HUES6 (cell line): ENCODE measurements at regions not wholly inside any gene's neighbourhood (a gene's known extent, or its start where the extent isn't known, plus 50 kb on each side); places are given as distances from the start of the nearest gene placed in this dataset.

Experiments used
- H3K27ac ChIP-seq: 2 replicates; pipeline ENCODE4 v1.7.0; 2013; ENCODE audit warnings: low read depth, mild to moderate bottlenecking, low read length, inconsistent platforms
- H3K27me3 ChIP-seq: 2 replicates; pipeline ENCODE4 v1.6.1; 2013; ENCODE audit warnings: low read length; ENCODE audit not compliant: control insufficient read depth, insufficient read depth
- H3K36me3 ChIP-seq: 2 replicates; pipeline ENCODE4 v1.6.1; 2013; ENCODE audit warnings: low read length; ENCODE audit not compliant: control insufficient read depth, insufficient read depth
- H3K4me1 ChIP-seq: 2 replicates; pipeline ENCODE4 v1.6.1; 2013; ENCODE audit warnings: low read length; ENCODE audit not compliant: control insufficient read depth, insufficient read depth
- H3K4me3 ChIP-seq: 2 replicates; pipeline ENCODE4 v1.5.1; 2013; ENCODE audit warnings: low read depth, low read length
- H3K9ac ChIP-seq: one replicate; pipeline ENCODE4 v1.6.1; 2013; ENCODE audit warnings: mild to moderate bottlenecking, low read length
- H3K9me3 ChIP-seq: 2 replicates; pipeline ENCODE4 v1.6.1; 2013; ENCODE audit warnings: low read depth, low read length; ENCODE audit not compliant: control insufficient read depth, insufficient read depth

- Histone ChIP-seq H3K36me3 (no peaks in the 10 kb centered on the region), H3K4me3 (no peak overlapping the region), H3K9ac (no peak overlapping the region), H3K4me1 (no peaks in the 10 kb centered on the region), H3K9me3 (peaks cover 8% of the 10 kb centered on the region; the same call in 1 of the 2 replicates), H3K27ac (no peak overlapping the region), H3K27me3 (peaks cover 6% of the 10 kb centered on the region; the same call in 1 of the 2 replicates)
These were observed 83.2 kb upstream of the DMRTA1 start for GRCh38 chr9:22363421-22363887.

GRCh38 chr9:22373636-22374035, 73.0 kb upstream of the DMRTA1 start:
- Histone ChIP-seq H3K36me3 (no peaks in the 10 kb centered on the region), H3K4me1 (no peaks in the 10 kb centered on the region), H3K4me3 (no peak overlapping the region), H3K9me3 (no peaks in the 10 kb centered on the region), H3K27me3 (no peaks in the 10 kb centered on the region), H3K9ac (no peak overlapping the region), H3K27ac (no peak overlapping the region)

GRCh38 chr9:22374051-22374450, 72.6 kb upstream of the DMRTA1 start:
- no peak overlapping the region for H3K9ac ChIP-seq
- H3K4me1 ChIP-seq: no peaks in the 10 kb centered on the region
- no peaks in the 10 kb centered on the region for H3K36me3 ChIP-seq
- no peak overlapping the region for H3K27ac ChIP-seq
- H3K27me3 ChIP-seq: no peaks in the 10 kb centered on the region
- H3K4me3 ChIP-seq: no peak overlapping the region
- H3K9me3 ChIP-seq: no peaks in the 10 kb centered on the region

GRCh38 chr9:22379272-22379671, 67.4 kb upstream of the DMRTA1 start:
- no peak overlapping the region for H3K27ac ChIP-seq
- no peak overlapping the region for H3K4me3 ChIP-seq
- no peak overlapping the region for H3K9ac ChIP-seq
- H3K36me3 ChIP-seq: no peaks in the 10 kb centered on the region
- no peaks in the 10 kb centered on the region for H3K27me3 ChIP-seq
- no peaks in the 10 kb centered on the region for H3K4me1 ChIP-seq
- no peaks in the 10 kb centered on the region for H3K9me3 ChIP-seq

GRCh38 chr9:22381170-22381569, 65.5 kb upstream of the DMRTA1 start:
- Histone ChIP-seq H3K27me3 (no peaks in the 10 kb centered on the region), H3K36me3 (no peaks in the 10 kb centered on the region), H3K9ac (no peak overlapping the region), H3K4me3 (no peak overlapping the region), H3K4me1 (no peaks in the 10 kb centered on the region), H3K27ac (no peak overlapping the region), H3K9me3 (no peaks in the 10 kb centered on the region)

GRCh38 chr9:22382331-22382730, 64.3 kb upstream of the DMRTA1 start:
- Histone ChIP-seq H3K4me3 (no peak overlapping the region), H3K36me3 (no peaks in the 10 kb centered on the region), H3K9ac (no peak overlapping the region), H3K27me3 (no peaks in the 10 kb centered on the region), H3K4me1 (no peaks in the 10 kb centered on the region), H3K9me3 (no peaks in the 10 kb centered on the region), H3K27ac (no peak overlapping the region)

- no peak overlapping the region for H3K9ac ChIP-seq
- no peak overlapping the region for H3K4me3 ChIP-seq
- no peaks in the 10 kb centered on the region for H3K9me3 ChIP-seq
- no peaks in the 10 kb centered on the region for H3K27me3 ChIP-seq
- no peaks in the 10 kb centered on the region for H3K36me3 ChIP-seq
- H3K4me1 ChIP-seq: no peaks in the 10 kb centered on the region
- H3K27ac ChIP-seq: no peak overlapping the region
These were observed 62.9 kb upstream of the DMRTA1 start for GRCh38 chr9:22383718-22384117.

GRCh38 chr9:22389271-22389670, 57.4 kb upstream of the DMRTA1 start:
- H3K4me1 ChIP-seq: no peaks in the 10 kb centered on the region
- H3K9me3 ChIP-seq: no peaks in the 10 kb centered on the region
- no peak overlapping the region for H3K4me3 ChIP-seq
- H3K27ac ChIP-seq: no peak overlapping the region
- H3K36me3 ChIP-seq: no peaks in the 10 kb centered on the region
- no peak overlapping the region for H3K9ac ChIP-seq
- H3K27me3 ChIP-seq: no peaks in the 10 kb centered on the region

GRCh38 chr9:22392523-22392922, 54.1 kb upstream of the DMRTA1 start:
- Histone ChIP-seq H3K9ac (no peak overlapping the region), H3K36me3 (no peaks in the 10 kb centered on the region), H3K9me3 (0 out of 2 replicates have a peak, but pooled peaks cover 5% of the 10 kb centered on the region), H3K4me1 (no peaks in the 10 kb centered on the region), H3K4me3 (no peak overlapping the region), H3K27ac (no peak overlapping the region), H3K27me3 (no peaks in the 10 kb centered on the region)

- Histone ChIP-seq H3K27me3 (no peaks in the 10 kb centered on the region), H3K4me1 (no peaks in the 10 kb centered on the region), H3K4me3 (no peak overlapping the region), H3K36me3 (no peaks in the 10 kb centered on the region), H3K9ac (no peak overlapping the region), H3K27ac (no peak overlapping the region), H3K9me3 (0 out of 2 replicates have a peak, but pooled peaks cover 5% of the 10 kb centered on the region)
These were observed 50.9 kb upstream of the DMRTA1 start for GRCh38 chr9:22395687-22396141.
